ENCODE measurements at regions not wholly inside any gene's neighbourhood (a gene's known extent, or its start where the extent isn't known, plus 50 kb on each side); places are given as distances from the start of the nearest gene placed in this dataset.
"Not testable (repeated sequence)": the region's sequence is repeated elsewhere in the genome, so short reads cannot be mapped to it uniquely, and the experiment has no call there.

DNA sequence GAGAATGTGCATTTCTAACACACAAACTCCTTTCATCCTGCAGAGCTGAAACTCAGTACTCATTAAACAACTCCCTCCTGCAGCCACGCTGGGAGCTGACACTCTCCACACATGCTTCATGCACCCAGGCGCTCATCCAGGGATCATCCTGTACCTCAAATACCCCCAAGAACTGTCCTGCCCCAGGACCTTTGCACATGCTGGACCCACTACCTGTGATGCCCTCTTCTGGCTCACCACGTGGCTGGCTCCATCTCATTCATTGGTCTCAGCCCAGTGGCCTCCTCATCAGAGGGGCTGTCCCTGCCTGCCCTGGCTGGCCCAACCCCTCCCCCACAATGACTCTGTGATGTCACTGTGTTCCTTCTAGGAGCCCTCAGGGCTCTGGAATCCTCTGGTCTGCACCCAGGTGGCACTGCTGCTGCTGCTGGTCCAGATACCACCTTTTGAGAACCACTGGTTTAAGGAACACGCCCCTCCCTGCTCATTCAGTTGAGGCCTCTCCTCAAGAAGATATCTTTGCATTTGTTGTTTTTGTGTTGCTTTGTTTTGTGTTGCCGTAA lies 160.9 kb upstream of the FOXF1 start:
- no peak for DNase-seq (ENCODE audit: insufficient read length, low spot score)
- no peak for FAIRE-seq

DNA sequence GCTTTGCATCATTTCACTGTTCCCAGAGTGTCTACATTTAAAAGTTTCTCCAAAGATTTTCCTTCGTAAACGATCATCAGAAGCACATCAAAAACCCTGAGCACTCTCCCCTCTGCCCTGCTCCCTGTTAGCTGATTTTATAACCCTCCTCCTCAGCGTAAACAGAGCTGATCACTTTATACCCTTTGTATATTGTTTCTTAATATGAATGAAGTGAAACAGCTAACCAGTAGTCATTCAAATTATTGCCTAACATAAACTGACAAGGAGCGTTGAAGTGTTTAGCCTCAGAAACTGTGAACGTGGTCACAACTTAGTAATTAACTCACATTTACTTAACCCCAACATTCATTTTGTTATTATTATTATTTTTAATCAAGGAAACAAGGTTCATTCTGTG lies 160.0 kb upstream of the FOXF1 start:
- FAIRE-seq (no peak), DNase-seq (ENCODE audit: insufficient read length, low spot score) (no peak)

DNA sequence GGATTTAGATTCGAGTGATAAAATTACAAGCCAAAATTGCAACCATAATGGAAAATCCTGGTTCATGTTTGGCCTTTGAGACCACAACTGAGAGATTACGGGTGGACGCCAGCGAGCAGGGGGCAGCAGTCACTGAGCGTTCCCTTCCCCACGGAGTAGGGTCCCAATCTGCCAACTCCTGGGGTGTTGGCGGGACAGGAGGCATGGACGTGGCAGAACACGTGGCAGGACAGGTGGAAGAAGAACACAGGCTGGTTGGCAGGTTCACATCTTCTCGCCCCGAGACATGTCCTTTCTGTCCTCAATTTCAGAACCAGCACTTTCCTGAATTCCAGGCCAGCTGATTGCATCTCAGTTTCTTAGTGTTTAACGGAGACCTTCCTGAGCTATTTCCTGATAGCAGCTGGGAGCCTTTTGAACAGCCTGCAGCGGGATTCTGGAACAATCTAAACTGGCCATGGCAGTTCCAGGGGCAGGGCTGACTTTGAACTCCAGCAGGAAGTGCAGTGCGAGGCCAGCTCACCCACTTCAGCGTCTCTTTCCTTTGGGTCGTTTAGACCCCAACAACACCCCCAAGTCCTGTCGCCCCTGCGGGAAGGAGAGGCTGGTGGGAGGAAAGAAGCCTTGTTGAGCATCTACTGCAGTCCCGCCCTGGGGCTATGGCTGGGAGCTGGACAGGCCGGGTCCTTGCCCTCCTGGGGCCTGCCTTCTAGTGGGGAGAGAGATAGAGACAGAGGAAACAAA lies 159.1 kb upstream of the FOXF1 start:
- FAIRE-seq = no peak
- no peak for DNase-seq (ENCODE audit: insufficient read length, low spot score)

DNA sequence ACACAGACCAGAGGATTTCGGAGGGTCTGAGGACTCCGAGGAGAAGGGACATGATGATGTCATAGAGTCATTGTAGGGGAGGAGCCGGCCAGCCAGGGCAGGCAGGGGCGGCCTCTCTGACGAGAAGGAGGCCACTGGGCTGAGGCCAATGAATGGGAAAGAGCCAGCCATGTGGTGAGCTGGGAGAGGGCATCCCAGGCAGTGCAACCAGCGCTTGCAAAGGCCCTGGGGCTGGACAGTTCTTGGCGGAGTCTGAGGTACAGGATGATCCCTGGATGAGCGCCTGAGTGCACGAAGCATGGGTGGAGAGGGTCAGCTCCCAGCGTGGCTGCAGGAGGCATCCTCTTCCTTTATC lies 158.6 kb upstream of the FOXF1 start:
- not testable (repeated sequence) for FAIRE-seq; DNase-seq (ENCODE audit: insufficient read length, low spot score)

DNA sequence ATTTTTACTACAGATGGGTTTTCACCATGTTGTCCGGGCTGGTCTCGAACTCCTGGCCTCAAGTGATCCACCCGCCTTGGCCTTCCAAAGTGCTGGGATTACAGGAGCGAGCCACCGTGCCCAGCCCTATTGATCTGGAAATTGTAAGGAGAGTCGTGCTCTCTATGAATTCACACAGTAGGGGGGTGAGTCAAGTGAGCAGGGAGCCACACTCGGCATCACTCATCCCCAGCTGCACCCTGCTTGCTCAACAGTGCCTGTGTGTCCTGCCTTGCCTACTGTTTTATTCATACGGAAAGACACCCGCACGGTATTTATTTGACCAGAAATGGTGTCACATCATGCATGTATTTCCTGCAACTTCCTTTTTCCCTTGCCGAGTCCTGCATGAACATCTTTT lies 157.2 kb upstream of the FOXF1 start:
- no peak for FAIRE-seq

DNA sequence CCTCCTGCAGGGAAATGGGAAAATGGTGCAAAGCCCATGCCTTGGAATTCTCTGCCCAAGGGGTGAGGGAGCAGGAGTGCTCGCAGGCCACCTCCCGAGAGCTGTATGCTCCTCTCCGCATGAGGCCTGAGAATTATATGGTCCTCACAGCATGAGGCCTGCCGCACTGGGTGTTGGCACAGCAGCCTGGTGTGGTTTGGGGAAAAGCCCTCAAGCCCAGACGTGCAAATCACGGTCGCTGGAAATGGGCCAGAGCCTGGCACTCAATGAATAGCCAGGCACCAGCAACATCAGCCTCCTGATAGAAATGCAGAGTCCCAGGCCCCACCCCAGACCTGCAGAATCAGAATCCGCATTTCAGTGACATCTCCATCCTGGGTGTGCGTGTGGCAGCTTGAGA lies 156.4 kb upstream of the FOXF1 start:
- no peak for FAIRE-seq
- no peak for DNase-seq (ENCODE audit: insufficient read length, low spot score)

More for the DNA sequence above, 157.2 kb upstream of the FOXF1 start:
- no peak for DNase-seq (ENCODE audit: insufficient read length, low spot score)

DNA sequence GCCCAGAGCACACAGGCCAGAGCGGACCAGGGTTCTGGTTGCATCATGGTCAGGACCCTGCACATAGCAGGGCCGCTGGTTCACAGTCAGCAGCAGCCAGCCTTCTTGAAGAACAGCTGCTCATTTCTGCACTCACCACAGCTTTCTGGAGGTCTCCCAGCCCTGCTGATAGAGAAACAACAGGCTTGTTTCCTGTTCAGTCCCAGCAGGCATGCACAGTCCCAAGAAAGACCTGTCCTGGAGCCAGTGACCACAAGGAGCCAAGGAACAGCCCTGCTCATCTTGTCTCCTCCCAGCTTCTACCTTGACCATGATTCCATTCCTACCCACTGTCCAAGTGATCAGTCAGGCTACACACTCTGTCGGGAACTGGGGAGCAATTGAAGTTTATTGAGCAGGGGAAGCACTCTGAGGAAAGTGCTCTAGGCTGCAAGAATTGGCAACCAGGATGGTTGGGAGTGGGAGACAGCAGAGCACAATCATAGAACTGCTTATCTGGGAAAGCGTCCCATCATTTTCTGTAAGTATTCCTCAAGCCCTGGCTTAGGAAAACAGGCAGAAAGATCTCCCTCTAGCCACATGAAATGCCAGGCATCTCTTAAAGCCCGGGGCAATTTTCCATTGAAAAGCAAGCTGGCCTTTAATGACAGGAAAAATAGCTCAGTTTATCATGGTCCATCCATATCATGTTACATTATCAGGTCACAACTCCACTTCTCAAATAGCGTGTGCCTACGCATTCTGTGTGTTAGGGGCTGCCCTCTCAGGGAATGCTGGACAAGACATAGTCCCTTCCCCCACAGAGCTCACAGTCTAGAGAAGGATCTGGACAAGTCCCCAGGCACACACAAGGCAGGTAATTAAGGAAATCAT lies 155.4 kb upstream of the FOXF1 start:
- no peak for DNase-seq (ENCODE audit: insufficient read length, low spot score)
- FAIRE-seq = no peak

DNA sequence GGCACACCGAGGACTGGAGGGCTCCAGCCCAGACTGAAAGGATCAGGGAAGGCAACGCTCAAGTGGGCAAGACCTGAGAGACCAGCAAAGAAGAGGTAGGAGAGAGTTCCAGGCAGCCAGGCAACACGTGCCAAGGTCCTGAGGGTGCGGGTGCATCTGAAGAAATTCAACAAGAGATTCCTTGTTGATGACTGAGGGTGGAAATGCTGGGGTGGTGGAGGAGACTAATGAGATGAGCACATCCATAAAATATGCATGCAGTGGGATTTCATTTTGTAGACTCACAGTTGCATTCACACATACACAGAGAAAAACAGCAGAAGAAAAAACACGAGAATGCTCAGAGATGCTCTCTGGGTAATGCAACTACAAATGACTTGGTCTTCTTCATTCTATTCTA lies 154.8 kb upstream of the FOXF1 start:
- DNase-seq (ENCODE audit: insufficient read length, low spot score) = no peak
- no peak for FAIRE-seq

DNA sequence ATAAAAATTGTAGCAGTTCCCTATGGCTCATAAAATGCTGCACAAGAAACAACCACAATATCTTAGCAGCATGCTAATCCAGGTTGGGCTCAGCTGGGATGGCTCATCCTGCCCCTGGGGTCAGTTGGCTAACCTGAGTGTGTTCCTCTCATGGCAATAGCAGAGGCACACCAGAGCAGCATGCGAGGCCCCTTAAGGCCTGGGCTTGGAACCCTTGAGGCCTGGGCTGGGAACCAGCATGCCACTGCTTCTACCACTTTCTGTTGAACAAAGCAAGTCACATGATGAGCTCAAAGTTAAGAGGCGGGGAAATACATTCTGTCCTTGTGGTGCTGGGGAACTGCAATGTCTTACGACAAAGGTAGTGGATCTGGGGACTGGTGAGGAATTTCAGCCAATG lies 154.4 kb upstream of the FOXF1 start:
- FAIRE-seq (no peak), DNase-seq (ENCODE audit: insufficient read length, low spot score) (no peak)

DNA sequence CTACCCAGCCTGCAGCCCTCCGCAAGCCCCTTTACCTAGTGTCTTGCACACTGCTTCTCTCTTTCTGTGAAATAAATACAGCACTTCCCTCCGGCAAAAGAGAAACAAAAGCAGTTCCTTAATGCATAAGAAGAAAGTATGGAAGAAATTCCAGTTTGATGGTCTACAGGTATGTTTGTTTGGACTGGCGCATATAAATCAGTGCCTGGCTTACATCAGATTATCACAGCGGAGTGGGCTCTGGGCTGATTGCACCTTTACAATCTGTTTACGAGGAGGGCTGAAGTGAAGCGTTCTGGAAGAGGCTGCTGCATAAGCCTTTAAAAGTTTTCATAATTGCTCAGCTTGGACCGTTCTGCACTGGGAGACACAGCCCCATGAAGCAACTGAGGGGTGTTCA lies 153.5 kb upstream of the FOXF1 start:
- no peak for DNase-seq (ENCODE audit: insufficient read length, low spot score)
- FAIRE-seq = no peak

DNA sequence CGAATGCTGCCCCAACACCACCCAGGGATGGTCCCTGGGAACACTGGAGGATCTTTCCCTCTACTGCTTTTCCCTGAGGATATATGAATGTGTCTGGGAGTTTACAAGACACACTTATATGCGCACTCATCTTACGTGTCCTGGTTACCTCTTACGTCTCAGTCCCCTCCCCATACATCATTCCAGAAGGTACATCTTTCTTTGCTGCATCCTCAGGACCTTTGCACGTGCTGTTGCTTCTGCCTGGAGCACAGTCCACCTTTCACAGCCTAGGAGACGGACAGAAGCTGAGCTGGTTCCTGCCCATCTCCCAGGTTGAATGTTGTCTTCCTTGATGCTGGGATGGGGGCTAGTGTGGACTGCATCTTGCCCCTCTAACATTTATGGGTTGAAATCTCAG lies 153.0 kb upstream of the FOXF1 start:
- FAIRE-seq = no peak
- no peak for DNase-seq (ENCODE audit: insufficient read length, low spot score)

DNA sequence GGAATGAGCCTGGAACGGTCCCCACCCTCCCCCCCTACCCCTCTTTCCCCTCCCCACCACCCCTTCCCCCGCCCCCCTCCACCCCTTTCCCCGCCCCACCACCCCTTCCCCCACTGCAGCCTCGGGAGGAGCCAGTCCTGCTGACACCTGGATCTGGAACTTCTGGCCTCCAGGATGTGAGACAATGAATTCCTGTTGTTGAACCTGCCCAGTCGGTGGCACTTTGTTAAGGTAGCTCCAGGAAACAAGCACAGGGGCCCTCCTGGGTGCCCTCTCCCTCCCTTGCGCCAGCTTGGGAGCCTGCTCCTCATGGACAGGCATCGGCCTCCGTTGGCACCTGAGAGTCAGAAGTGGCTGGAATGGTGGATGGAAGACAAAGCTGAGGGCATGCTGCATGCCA lies 152.4 kb upstream of the FOXF1 start:
- DNase-seq (ENCODE audit: insufficient read length, low spot score) = no peak
- no peak for FAIRE-seq

DNA sequence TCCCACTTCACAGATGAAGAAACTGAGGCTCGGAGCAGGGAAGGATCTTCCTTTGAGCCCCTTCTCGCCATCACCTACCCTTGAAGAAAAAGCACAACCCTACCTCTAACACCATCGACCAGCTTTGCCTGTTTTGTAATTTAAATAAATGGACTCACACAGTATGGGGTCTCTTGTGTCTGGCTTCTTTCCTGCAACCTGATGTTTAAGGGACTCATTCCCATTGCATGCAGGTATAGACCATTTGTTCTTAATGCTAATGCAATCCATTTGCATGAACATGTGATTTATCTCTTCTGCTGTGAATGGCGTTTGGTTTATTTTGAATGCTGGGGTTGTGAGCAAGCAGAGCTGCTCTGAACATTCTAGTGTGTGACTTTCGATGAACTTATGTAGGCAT lies 150.8 kb upstream of the FOXF1 start:
- DNase-seq (ENCODE audit: insufficient read length, low spot score) (no peak), FAIRE-seq (no peak)

DNA sequence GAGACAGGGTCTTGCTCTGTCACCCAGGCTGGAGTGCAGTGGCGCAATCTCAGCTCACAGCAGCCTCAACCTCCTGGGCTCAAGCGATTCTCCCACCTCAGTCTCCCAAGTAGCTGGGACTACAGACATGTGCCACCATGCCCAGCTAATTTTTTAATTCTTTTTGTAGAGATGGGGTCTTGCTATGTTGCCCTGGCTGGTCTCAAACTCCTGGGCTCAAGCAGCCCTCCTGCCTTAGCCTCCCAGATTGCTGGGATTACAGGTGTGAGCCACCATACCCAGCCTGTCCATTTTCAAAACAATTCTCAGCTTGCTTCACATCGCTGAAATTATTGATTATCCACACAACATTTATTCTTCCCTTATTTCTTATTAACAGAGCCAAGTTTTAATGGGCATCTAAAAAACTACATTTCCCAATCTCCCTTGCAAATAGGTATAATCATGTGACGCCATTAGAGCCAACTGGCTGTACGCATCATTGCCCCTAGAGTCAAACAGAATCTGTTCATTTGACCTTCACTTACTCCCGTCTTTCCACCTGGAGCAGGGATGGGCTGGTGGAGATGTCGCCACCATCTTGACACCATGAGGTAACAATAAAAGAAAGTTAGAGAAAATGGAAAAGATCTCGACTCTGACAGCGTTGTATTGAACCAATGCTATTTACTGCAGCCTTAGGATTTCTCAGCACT lies 148.0 kb upstream of the FOXF1 start:
- FAIRE-seq (no peak), DNase-seq (ENCODE audit: insufficient read length, low spot score) (no peak)

DNA sequence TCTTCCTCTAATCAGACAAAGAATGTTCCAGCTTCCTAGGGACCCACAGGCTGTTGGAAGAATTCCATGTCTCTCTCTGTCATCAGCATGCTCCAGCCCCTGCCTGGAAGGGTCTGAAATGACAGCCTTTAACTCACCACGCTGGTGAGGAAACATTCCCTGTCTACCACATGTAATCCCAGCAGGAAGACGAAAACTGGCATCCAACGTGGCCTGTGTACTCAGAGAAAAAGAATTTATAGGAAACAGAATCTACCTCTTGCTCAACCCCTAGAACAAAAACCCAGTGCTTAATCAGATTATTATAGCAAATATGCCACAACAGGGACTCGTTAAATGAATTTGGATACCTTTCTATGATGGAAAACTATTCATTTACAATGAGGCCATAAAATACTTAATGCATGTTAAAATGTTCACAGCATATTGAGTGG lies 147.3 kb upstream of the FOXF1 start:
- FAIRE-seq (no peak), DNase-seq (ENCODE audit: insufficient read length, low spot score) (no peak)

DNA sequence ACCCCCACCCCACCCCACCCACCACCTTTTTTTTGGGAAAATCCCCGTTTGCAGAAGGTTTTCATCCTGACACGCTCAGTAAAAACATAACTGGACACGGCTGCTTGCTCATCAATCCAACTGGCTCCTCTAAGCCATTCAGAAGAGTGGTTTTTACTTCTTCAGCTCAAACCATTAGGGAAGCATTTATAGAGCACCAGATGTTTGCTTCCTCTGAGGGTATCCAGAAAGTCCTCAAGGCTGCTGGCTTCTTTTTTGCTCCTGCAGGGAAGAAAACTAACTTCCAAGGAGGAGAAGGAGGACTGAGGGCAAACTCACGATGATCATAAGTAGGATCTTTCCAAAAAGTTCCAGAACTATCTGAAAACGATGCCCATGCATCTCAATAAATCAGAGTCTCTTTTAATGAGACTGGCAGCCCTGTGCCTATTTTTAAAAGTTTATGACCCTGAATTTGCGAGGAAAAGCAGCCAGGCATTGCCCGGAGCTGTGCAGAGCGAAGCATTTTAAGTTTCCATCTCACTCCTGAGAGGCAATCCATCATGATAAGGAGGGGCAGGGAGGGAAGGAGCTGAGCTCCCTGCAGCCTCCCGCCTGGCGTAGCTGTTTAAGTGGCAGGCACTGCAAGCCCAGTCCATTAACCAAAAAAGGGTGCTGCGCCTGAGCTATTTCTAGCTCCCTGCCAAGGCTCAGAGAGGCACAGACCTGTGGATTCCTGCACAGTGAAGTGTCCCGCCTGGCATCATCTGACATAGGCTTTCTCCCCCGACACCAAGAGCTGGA lies 146.3 kb upstream of the FOXF1 start:
- DNase-seq (ENCODE audit: insufficient read length, low spot score) = no peak
- FAIRE-seq = no peak

DNA sequence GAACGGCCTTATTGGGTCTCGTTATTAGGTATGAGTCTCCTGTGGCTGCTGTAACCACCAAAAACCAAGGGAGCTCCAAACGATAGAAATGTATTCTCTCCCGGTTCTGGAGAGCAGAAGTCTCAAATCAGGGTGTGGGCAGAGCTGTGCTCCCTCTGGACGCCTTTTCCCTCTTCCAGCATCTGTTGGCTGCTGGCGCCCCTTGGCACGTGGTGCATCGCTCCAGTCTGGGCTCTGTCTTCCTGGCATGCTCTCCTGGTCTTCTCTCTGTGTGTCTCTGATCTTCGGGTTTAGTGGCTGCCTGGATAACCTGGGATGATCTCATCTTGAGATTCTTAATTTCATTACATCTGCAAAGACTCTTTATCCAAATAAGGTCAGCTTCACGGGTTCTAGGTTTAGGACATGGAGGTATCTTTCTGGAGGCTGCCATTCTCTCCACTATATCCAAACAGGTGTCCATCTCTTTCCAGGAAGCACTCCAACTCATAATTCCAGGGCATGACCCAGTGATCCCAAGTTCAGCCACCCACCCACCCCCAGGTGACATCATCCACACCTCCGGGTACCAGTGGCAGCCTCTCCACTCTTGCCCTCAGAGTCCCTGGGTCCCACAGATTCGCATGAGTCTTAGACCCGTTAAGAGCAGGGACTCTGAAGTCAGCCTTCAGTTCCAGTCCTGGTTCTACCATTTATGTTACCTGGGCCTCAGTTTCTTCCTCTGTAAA lies 145.5 kb upstream of the FOXF1 start:
- DNase-seq (ENCODE audit: insufficient read length, low spot score) = no peak
- FAIRE-seq = no peak

DNA sequence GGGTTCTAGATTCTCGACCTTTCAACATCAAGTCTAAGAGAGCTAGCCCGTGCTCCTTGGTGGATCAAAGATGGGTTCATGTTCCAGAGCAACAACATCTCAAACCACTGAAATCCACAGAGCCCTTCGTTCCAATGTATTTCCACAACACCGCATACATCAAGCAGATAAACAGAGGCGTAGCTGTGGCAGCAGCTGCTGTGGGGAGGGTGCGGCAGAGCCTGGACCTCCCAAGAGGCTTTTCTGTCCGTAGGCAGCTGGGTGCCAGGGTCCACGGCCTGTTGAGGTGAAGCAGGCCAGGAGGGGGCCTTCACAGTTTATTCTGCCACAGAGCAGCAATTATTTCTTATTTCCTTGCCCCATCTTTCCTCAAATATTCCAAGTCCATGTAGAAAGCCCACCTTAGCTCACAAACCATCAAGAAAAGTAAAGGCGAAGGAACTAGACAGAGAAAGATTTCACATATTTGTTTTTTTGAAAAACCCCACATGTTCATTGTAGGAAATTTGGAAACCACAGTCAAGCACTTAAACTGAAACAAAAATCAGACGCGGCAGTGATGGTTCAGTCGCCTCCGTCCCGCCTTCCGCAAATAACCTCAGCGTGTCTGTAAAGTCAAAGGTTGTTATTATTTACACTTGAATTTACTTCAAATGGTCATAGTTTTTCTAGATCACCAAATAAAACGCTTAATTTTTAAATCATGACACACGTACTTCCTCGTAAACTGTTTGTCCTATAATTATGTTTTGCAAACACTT lies 144.6 kb upstream of the FOXF1 start:
- DNase-seq (ENCODE audit: insufficient read length, low spot score) (no peak), FAIRE-seq (no peak)

DNA sequence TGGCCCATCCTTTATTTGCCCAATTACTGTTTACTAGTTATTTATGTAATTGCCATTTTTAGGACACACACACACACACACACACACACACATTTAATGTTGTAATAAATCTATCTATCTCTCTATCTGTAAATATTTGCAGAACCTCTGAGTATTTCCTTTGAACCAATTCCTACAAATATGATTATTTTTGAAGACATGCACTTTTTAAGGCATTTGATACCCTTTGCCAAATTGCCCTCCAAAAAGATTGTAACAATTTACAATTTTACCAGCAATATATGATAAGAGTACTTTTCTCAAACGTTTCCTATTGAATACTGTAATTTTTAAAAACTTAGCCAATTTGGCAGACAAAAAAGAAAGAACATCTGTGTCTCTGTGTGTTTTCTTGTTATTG lies 143.8 kb upstream of the FOXF1 start:
- no peak for FAIRE-seq
- DNase-seq (ENCODE audit: insufficient read length, low spot score) = no peak
